Hematopoietic multipotent progenitor cell treated with erythropoietin and hydrocortisone succinate and interleukin-3 and kit ligand, for 8 days (in vitro differentiated cells): ENCODE measurements at regions not wholly inside any gene's neighbourhood (a gene's known extent, or its start where the extent isn't known, plus 50 kb on each side); places are given as distances from the start of the nearest gene placed in this dataset.

Experiments
- DNase-seq: peaks from one replicate; pipeline ENCODE4 v3.0.0-alpha.2; 2015

- DNase-seq, result no peak
These were observed 230.5 kb downstream of the IDS start for GRCh38 chrX:149274516-149275105.

GRCh38 chrX:149272690-149273463 lies 232.2 kb downstream of the IDS start:
- DNase-seq, result no peak

GRCh38 chrX:149267878-149268813 lies 237.0 kb downstream of the IDS start:
- no peak for DNase-seq

GRCh38 chrX:149262086-149262485 lies 243.0 kb downstream of the IDS start:
- DNase-seq, result no peak

DNA sequence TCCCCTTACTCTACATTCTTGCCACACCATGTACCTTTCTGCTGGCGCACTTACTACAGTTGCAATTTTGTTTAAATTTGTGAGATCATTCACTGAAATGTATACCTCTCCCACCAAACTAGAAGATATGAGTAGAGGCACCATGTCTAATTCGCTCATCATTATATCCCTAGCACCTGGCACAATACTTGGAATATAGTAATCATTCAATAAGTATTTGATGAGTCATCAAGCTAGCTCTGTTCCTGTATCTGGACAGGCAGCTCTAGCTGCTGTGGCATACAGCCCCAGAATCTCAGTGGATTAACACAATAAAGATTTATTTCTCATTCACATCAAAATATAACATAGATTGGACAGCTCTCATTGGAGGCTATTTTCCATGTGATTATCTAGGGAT lies 245.9 kb downstream of the IDS start:
- DNase-seq, result no peak

- DNase-seq, result no peak
These were observed 249.2 kb downstream of the IDS start for GRCh38 chrX:149255860-149256259.

GRCh38 chrX:149248073-149248625 lies 257.0 kb downstream of the IDS start:
- DNase-seq, result no peak

GRCh38 chrX:149230689-149231088 lies 274.4 kb downstream of the IDS start:
- DNase-seq, result no peak

DNA sequence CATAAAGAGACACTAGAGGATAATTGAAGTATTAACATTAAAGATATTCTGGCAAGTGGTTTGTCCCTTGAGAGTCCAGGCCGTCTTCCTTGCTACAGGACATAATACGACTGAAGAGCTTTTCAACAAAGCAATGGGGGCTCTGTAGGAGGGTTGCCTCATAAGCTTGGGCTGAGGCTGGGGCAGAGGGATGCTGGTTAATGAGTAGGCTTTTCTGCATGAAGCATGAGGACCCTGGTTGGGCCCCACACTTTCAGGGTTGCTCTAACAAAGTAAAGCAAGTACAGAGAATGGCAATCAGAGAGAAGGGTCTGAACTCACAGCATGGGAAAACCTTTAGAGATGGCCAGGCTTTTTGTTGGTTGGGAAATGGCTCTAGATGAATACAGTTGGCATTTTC lies 281.3 kb downstream of the IDS start:
- no peak for DNase-seq

DNA sequence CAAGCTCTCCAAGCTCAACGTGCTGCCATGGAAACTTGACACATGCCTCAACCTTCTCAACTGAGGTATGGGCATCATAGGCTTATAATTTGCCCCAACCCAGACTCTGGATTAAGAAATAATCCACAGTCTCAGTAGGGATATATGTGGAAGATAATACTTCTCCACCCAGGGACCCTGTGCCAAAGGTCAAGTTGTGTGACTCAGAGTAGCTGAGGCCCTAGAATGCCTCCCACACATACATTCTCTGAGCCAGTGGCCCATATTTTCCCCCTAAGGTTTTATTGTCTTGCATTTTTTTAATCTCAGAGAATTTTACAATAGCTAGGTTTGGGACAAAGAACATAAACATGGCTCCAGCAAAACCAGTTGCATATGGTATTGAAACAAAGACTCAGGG lies 283.1 kb downstream of the IDS start:
- no peak for DNase-seq

GRCh38 chrX:149221230-149221629 lies 283.9 kb downstream of the IDS start:
- no peak for DNase-seq

DNA sequence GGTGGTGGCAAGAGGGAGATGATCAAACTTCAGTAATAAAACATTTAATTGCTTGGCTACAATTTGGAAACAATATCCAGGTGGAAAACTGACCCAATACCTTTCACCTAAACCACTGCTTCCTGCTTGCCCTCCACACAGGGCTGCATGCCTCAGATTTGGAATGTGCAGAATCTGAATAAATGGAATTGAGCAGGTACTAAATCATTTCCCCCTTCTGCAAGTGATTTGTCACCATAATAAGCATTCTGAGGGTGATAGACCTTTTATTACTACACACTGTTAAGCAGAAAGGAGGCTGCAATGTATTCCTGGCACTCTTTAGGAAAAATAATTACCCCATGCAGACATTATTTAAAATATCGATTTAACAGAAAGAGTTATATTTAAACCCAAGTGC lies 291.8 kb downstream of the IDS start:
- DNase-seq, result no peak

- DNase-seq, result no peak
These were observed 296.8 kb downstream of the IDS start for GRCh38 chrX:149208307-149208706.

DNA sequence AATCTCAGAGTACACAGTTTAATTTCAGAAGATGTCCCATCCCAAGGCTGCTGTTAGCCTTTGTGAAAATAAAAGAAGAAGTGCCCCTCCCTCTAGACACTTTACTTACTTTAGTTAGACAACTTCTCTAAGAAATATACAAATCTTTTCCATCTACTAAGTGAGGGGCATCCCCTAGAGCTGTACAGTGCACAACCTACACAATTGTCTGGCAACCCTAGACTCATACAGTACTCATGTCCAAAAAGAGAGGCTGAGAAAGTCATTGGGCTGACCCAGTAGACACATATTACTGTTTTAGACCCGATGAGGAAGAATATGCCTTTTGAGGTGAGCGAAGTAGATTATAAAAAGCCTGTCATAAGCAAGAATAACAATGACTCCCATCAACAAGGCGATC lies 297.6 kb downstream of the IDS start:
- no peak for DNase-seq

GRCh38 chrX:149205937-149206336 lies 299.2 kb downstream of the IDS start:
- no peak for DNase-seq

DNA sequence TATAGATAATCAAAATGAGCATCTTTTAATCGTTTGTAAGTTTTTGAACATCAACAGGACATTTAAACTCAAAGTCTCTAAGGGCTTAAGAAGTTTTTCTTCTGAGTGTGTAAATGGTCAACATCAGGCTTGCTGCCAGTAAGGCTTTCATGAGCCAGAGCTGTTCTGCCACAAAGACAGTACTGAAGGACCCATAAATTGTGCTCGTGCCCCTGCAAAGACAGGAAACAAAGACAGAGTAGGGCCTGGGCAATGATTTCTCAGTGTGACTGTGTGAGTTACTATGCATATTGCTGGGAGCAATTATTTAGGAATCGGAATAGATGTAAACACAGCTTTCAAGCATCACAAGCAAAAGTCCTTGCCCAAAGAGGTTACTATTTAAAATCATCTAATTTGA lies 300.0 kb downstream of the IDS start:
- DNase-seq, result no peak

GRCh38 chrX:149199734-149200133 lies 305.4 kb downstream of the IDS start:
- DNase-seq, result no peak

- DNase-seq, result no peak
These were observed 305.9 kb downstream of the IDS start for GRCh38 chrX:149198980-149199732.

- peak; percentile 44 for DNase-seq
These were observed 320.0 kb downstream of the IDS start for GRCh38 chrX:149185087-149185486.

GRCh38 chrX:149161435-149162088 lies 343.5 kb downstream of the IDS start:
- DNase-seq, result no peak

DNA sequence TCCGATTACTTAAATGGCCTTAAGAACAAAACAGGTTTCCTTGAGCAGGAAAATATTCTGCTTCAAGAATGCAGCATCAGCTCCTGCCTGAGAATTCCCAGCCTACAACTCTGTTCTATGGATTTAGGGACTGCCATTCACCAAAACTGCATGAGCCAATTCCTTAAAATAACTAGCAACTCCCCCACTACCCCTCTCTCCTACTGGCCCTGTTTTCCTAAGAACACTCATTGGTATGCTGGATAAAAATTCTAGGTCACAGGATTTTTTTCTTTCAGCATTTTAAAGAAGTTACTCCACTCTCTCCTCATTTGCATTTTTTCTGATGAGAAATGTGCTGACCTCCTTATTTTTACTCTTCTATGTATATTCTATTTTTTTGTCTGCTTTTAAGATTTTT lies 347.1 kb downstream of the IDS start:
- no peak for DNase-seq

GRCh38 chrX:149152941-149153340 lies 352.2 kb downstream of the IDS start:
- DNase-seq, result no peak
